ENCODE measurements at regions not wholly inside any gene's neighbourhood (a gene's known extent, or its start where the extent isn't known, plus 50 kb on each side); places are given as distances from the start of the nearest gene placed in this dataset.
A peak's percentile ranks its signal among the peaks of the same experiment; 100 is the strongest.
"Not testable (repeated sequence)": the region's sequence is repeated elsewhere in the genome, so short reads cannot be mapped to it uniquely, and the experiment has no call there.

DNA sequence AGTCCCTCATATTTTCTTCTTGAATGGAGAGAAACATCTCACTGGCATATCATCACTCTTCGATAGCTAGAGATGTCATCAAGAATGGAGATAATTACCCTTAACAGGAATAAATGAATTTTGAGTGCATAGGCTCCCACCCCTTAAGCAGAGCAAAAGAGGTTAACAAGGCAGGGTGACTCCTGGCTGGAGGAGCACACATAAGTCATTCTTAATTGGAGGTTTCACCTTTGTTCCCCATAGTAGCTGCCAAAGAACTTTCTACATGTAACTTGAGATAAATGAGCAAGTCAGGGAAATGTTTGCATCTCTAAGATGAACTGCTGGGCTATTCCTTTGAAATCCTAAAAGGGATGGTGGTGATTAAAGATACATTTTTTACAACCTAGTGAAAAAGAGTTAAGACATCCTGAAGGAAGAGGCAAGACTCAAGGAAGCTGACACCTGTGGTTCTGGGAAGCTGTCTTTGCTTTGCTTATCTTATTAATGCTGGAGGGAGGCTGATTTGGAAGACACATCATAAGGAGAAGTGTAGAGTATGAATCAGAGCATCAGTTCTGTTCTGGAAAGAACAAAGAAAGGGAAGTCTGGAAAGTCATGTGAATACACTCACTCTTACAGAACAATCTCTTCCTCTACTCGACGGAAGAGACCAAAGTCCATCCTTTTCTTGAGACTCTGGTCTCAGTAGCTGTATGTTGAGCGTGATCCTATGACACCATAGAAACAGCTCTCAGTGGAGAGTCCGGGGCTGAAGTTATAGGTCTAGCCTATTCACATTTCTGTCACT, 326.3 kb downstream of the OSTF1 start:
- no peak for FAIRE-seq

DNA sequence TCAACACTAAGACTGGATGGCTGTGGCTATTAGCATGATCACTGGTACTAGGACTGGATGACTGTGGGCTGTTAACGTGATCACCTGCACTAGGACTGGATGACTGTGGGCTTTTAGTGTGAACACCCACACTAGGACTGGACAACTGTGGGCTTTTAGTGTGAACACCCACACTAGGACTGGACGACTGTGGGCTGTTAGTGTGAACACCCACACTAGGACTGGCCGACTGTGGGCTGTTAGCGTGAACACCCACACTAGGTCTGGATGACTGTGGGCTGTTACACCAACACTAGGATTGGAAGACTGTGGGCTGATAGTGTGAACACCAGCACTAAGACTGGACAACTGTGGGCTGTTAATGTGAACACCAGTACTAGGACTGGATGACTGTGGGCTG, 329.2 kb downstream of the OSTF1 start:
- no peak for FAIRE-seq

DNA sequence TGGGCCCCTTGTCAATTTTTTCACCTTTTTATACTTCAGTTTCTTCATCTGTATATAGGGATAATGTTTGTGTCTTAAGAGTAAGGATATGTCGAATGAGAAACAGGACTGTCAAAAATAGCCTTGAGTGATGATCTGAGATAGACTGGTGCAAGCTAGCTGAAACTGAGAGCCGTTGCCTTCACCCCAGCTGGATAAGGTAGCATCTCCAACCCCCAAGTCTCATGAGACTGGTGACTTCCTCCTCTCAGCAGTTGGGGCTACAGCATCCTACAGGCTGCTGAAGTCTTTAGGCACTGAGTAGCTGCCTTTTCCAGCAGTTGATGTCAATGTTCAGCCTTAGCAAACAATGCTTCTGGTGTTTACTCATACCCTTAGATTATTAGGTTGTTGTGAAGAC, 330.2 kb downstream of the OSTF1 start:
- FAIRE-seq, result no peak

DNA sequence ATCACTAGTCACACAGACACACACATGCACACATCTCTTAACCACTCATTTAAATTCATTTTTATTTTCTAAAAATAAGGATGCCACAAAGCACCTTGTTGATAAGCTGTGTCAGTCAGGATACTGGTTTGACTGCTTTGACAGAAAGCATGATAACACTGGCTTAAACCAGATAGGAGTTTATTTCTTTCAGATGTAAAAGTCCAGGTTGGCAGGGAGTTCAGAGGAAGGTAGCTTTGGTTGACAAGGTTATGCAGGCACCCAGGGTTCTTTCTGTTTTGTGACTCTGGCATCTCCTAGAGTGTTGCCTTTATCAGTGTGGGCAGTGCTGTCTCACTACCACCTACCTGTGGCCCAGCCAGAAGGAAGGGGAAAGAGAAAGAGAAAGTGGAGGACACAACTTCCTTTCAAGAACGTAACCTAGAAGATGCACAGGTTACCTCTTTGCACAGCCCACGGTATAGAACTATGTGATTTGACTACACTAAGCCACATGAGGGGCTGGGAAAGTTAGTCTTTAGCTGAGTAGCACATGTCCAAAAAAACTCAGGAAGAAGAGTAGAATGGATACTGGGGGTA, 334.7 kb downstream of the OSTF1 start:
- FAIRE-seq, result no peak

DNA sequence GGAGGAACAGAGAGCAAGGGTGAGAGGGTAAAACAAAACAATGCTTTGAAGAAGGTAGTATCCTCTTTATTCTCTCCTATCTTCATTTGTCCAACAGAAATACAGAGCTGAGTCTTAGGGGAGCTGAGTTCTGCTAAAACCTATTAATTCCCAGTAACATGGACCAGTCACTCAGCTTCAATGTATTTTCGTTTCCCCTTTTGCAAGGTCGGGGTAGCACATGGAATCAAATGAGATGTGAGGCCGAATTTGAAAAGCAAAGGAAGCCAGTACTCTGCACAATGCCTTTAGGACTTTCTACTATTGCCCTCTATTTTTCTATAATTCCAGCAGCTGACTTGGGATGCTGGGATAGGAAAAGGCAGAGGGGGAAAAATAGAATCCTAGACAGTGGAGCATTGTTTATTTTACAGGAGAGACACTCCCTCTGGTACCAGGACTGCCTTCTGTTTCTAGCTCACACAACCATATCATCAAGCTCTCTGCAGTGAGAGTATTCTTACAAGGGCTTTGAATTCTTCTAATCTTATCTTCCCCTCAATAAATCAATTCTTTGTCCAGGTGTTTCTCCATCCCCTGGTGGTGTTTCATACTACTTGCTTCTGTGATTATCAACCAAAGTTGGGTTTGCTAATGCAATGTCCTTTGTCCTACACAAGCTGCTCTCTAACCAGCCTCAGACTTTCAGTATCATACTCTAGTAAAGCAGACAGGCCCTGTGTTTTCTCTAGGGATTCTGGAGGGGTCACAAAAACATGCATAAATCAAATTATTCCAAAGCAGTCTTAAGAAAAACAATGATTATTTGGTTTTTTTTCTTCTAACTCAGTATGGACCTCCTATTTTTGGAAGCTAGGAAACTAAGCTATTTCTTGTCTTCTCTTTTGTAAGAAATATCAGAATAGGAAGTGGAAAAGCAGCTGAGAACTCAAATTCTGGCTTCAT, 341.5 kb downstream of the OSTF1 start:
- FAIRE-seq, result peak; percentile 95

DNA sequence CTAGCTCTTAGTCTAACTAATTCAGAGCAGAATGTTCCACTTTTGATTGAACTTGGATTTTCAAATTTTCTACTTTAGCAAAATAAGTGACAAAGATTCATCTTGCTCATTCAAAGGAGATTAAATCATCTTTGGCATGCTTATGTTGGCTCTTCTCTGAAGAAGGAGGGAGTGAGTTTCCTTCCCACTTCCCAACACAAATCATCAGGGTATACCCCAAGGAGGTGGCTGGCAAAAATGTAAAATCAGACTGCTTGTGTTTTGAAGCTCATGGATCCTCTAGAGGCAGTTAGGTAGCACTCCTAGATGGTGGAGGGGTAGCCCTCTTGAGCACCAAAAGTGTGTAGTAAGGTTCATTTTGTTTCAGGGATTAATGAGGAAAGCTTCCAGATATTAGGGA, 343.1 kb downstream of the OSTF1 start:
- no peak for FAIRE-seq

DNA sequence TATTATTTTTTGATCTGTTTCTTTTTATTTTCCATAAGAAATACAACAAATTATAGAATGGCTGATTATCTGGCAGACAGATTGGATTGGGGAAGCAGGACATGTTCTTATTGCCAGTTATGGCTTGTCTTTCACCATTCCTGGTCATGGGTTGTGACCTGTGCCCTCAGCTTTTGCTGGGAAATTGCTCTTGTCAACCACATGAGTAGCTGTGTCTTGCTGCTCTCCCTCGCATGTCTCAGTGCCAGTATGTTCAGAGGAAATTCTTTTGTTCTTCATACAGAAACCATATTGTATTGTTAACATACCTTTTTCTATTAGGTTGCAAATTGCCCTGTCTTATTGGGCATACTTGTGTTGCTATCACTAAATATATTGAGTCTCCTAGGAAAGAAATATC, 344.1 kb downstream of the OSTF1 start:
- FAIRE-seq, result no peak

DNA sequence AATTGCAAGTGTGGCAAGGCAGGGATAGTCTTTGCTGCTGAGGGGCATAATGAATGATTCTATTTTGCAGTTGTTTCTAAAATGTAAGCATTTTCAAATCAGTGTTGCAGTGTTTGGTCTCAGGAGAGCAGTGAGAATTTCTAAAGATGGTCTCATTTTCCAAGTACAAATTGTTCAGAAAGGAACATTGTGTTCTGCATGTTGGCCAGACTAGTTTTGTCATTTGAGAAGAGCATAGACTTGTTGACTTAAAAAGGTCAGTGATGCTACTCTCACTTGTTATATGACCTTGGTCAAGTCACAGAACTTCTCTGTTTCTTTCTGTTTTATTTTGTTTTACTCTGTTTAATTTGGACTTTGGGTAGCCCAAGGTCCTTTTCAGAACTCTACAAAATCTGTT, 344.6 kb downstream of the OSTF1 start:
- no peak for FAIRE-seq

DNA sequence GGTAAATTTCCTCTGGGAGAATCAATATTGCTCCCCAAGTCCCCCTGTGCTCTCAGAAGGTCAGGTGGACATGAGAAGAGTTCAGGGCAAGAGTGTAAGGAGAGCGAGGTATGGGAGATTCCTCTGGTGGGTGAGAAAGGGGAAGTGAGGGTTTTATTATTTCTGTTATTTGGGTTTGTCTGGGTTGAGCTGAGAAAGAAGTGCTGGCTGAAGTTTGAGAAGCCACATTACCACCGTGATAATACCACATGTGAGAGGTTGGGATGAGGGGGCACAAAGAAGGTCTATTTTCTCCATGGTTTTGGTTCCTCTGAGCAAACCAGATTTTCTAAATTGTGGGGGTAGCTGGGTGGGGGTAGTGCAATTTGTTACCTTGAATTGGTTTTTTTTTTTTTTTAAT, 350.4 kb downstream of the OSTF1 start:
- FAIRE-seq, result no peak

DNA sequence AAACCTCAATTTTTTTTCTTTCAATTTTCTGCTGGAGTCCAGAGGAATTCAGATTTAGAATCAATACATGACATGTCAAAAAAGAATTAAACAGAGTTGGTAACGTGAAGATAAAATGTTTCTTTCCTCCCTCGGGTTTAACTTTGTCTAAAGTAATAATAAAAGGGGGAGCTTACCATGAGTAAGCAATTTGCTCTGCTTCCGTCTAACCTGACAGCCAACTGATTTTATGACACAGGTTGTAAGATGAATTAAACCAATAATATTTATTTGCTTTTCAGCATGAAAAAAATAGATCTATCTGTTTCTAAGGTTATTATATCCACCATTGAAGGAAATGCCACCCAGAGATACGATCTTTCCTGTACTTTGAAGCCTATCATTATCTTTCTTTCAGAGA, 352.6 kb downstream of the OSTF1 start:
- no peak for FAIRE-seq

DNA sequence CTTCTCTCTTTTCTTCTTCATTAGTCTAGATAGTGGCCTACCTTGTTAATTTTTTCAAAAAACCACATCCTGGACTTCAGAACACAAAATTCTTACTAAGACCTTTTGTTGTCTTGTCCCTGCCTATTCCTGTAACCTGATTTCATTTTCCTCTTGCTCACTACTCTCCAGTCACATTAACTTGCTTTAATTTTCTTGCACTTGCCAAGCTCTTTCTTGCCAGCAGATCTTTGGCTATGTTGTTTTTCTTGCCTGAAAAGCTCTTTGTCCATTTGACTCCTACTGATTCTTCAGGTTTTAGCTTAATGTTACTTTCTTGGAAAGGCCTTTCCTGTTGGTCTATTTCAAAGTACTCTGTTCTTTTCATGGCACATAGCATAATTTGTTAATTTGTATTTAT, 356.8 kb downstream of the OSTF1 start:
- FAIRE-seq, result no peak

DNA sequence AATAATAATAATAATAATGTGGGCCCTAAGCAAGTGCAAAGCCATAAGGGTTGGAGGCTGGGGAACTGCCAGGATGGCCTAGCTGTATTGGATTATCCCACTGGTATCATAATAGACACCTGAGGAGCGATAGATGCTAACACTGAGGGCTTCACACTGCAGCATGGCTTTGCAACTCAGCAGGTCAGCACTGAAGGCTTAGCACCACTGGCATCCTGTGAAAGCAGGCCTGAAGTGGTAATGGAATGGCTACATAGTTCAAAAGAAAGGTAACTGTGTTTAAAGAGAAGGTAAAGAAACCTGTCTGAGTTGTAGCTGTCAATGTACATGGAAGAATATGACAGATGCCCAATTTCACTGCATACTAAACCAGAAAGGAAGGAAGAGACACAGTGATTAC, 359.0 kb downstream of the OSTF1 start:
- FAIRE-seq, result no peak

DNA sequence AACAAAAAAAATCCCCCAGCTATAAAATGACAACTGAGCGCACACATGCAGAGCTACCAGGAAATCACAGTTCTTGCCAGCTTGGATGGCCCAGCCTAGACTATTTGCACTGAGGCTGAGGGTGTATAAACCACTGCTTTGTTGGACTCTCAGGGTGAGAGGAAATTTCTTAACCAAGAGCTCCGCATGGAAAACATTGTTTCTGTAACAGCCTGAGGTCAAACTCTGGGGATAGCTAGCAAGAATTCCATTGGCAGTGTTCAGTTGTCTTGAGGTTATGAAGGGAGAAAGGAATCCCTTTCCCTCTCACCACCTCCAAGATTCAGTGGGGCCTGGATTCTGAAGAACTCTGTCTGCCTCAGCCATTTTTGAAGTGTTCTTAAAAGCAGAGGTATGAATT, 360.0 kb downstream of the OSTF1 start:
- FAIRE-seq, result no peak

DNA sequence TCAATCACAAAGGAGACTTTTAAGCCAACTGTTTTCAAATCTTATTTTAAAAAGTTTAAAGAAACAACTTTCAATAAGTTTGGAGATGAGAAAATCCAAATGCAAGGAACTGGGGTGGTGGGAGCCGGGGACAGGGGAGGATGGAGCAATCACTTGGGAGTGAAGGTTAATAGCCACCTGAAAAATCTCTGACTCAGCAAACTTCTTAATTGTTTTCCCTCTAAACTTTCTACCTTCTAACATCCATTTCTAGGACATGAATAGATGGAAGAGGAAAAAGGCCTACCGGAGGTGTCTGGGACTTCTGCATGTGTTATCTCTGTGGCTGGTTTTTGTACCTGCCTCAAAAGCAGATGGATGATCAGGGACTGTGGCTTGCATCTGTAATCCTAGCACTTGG, 360.6 kb downstream of the OSTF1 start:
- FAIRE-seq, result no peak

DNA sequence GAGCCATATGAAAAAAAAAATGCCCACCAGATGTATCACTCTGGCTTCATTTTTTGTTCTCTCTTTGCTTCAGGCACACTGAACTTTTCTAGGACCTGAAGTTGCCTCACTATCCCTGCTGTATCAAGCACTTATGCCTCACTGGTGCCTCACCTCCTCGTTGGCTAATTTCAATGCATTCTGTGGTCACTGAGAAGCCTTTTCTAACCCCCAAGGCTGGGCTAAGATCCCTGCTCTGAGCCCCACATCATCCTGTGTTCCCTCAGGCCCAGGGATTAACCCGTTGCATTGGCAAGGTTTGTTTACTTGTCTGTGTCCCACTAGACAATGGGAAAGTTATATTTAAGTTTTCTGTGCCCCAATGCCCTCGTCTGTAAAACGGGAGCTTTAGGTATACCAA, 362.7 kb downstream of the OSTF1 start:
- no peak for FAIRE-seq

DNA sequence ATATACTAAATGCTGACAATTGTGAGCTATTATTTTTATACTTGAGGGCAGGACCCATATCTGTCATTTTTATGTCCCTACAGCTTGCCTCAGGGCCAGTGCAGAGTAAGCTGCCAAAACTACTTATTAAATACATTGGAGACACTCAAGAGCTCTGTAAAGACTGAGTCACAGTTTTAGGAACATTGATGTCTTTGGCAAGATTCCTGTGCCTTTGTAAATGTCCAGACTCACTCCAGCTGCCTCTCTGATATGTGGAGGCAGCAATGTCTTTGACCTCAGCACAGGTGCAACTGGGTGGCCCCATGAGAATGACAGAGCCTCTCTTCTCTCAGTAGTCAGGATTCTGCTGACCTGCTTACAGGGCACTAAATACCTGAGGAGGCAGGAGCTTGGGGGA, 363.2 kb downstream of the OSTF1 start:
- peak; percentile 96 for FAIRE-seq

DNA sequence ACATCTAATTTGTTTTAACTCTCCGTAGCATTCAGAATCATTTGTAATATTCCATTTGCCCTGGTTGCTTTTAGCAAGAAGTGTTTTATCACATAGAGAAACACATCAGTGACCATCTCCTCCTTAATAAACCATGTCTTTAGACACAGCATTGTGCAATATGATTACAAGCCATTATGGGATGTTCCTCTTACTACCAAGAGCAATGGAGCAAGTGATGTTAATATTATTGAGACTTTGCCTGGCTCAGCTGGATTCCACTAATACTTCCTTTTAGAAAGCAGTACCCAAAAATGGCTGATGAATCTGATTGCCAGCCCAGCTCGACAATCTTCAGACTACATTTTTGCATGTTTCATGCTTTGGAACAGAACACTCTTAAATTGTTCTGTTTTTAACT, 364.2 kb downstream of the OSTF1 start:
- FAIRE-seq, result no peak

DNA sequence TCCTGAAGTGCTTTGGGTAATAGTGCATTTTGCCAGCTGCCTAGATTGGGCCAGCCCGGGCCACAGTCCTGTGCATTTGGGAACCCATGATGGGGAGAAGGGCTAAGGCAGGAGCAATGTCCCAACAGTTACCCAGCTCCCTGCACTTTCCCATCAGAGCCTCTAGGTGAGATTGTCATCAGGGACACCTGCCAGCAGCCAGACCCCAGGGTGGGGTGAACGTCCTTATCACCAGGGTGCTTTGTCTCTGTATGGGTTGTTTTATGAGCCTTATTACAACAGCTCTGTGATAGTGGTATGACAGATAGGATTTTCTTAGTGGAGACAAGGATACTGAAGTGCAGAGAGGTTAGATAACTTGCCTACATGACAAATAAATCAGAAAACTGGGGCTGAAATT, 365.7 kb downstream of the OSTF1 start:
- no peak for FAIRE-seq

DNA sequence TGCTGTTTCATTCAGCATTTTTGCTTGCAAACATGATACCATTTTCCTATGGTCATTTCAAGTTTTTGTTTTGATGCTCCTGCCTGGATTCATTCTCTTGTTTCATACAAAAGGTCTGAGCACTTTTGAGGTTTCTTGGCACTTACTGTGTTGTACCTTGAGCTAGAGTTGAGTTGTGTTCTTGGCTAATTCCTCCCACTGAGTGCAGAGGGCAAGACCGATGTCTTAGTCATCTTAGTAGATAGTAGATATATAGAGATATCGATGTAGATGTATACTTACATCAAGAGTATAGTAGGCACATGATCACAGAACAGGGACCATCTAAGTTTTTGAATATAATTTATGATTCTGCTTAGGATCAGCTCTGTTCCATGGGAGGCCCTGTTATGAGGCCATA, 366.6 kb downstream of the OSTF1 start:
- FAIRE-seq, result no peak

DNA sequence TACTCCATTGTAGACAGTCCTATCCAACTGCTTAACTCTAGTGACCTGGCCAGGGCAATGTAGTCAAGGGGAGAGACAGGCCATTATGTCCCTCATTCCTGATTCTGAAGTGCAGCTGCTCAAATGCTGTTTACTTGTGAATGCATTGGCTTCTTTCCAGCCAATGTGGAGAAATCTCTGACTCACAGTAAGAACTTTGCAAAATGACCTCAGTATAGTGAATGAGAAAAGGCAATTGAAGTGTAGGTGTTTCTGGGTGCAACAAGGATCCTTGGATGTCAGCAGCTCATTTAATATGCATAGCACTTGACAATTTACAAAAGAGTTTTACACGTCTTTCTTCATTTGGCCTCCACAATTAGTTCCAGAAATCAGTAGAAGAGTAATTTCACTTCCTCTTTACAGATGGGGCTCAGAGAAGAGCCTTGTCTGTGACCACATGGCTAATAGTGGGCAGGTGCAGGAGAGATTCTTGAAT, 367.2 kb downstream of the OSTF1 start:
- no peak for FAIRE-seq

DNA sequence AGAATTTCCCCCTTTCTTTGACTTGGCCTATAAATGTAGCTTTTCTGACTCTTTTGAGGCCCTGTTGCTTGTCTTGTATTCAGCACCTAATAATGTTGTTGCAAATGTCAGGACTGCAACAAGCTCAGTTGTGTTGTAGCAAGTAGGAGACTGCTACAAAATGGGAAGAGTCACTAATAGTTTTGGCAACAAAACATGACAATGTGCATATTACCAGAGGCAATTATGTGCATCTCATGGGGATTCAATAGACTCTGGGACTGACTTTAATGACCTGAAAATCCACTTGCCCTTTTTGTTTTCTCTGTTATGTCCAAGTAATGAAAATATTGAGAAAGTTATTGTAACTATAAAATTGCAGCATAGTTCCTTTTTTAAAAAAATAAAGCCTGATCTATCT, 368.4 kb downstream of the OSTF1 start:
- peak; percentile 57 for FAIRE-seq

DNA sequence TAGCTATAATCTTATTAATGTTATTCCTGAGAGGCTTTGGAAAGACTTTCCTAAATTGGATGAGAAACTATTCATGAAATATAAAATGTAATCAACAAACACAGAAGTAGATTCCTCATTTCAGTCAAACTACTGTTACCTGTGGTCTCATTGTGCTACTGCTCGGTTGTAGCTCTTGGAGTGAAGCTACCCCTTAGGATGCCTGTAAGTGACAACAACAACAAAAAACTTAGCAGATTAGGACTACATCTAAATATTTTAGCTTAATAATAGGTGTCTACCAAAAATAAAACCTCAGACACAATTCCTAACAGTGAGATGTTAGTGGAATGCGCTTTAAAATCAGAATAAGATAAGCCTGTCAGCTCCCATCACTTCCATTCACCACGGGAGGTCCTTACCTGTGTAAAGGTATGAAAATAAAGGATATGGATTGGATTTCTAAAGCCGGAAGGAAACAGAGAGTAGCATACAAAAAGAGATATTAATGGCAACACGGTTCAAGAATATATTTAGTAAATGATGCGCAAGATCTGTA, 369.2 kb downstream of the OSTF1 start:
- no peak for FAIRE-seq

DNA sequence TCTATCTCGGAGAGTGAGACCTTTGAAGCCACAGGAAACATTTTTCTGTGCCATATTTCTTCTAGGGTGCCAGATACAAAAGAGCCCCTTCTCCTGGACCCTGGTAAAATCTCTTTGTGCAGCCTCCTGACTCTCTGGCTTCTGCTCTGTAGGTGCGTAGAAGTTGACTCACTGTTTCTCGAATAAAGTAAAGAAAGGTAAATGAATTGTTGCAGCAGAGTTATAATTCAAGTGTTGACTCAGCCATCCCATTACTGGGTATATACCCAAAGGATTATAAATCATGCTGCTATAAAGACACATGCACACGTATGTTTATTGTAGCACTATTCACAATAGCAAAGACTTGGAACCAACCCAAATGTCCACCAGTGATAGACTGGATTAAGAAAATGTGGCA, 371.0 kb downstream of the OSTF1 start:
- not testable (repeated sequence) for FAIRE-seq
